ENCODE measurements at regions not wholly inside any gene's neighbourhood (a gene's known extent, or its start where the extent isn't known, plus 50 kb on each side); places are given as distances from the start of the nearest gene placed in this dataset.

DNA sequence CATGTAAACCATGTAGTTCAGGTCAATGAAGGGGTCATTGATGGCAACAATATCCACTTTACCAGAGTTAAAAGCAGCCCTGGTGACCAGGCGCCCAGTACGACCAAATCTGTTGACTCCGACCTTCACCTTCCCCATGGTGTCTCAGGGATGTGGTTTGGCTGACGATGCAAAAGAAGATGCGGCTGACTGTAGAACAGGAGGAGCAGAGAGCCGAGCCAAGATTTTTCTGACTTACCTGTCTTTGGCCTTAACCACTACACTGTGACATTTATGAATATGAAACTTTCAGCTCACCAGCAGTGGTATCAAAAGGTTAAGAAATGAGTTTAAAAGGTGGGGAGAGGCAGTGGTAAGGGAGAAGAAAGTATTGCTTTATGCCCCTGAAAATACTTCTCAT lies 309.8 kb downstream of the BCOR start:
- TF ChIP-seq SUZ12 (IDR thresholded peaks at IDR 0.05; ENCODE audit: extremely low read depth, insufficient read depth, insufficient read length) (no peak), YY1 (IDR thresholded peaks at IDR 0.05; ENCODE audit: insufficient read depth, insufficient read length) (no peak), ZNF274 (IDR thresholded peaks at IDR 0.05; ENCODE audit: low read depth, low read length) (no peak)

Measured in NT2/D1 (cell line).